SK-N-SH (cell line): ENCODE measurements at regions not wholly inside any gene's neighbourhood (a gene's known extent, or its start where the extent isn't known, plus 50 kb on each side); places are given as distances from the start of the nearest gene placed in this dataset.

Experiments used
- CTCF ChIA-PET: fragments of 300-600, 350-600 bp; formaldehyde crosslinking; extraction: SDS; loops from one replicate; lab custom pipeline; 2021; lab: Yijun Ruan, JAX
- POLR2A ChIA-PET: fragments of 350-600 bp; sonication (Branson Sonifier 250); formaldehyde crosslinking; extraction: SDS; loops from one replicate; lab custom pipeline; 2020; ENCODE audit warnings: antibody characterized with exemption, inconsistent platforms; lab: Yijun Ruan, JAX
- DNase-seq: peaks from one replicate; pipeline ENCODE4 v3.0.0; 2012
- H2AFZ ChIP-seq: fragments of 200-600 bp; sonication (generic); 2 replicates; pipeline ENCODE4 v1.8.1; 2016; ENCODE audit warnings: antibody characterized with exemption, mild to moderate bottlenecking, low read depth
- H3F3A ChIP-seq: fragments of 200-600 bp; sonication (generic); replicated peaks from 2 replicates; pipeline ENCODE3; 2016; ENCODE audit warnings: antibody characterized with exemption, mild to moderate bottlenecking; ENCODE audit not compliant: insufficient read depth
- H3K27ac ChIP-seq, 2 experiments: fragments of 200-500 bp in 1 of 2; fragments of 200-600 bp in 1 of 2; sonication (Bioruptor generic) in 1 of 2; sonication (generic), shearing (Covaris generic) in 1 of 2; 2 replicates each; pipeline versions ENCODE4 v1.5.1 to v1.6.1; 2014 to 2016; ENCODE audit warnings: low read depth in 2 of 2, inconsistent platforms in 1 of 2, low read length in 1 of 2, mild to moderate bottlenecking in 1 of 2, mixed read lengths in 1 of 2
- H3K27me3 ChIP-seq: fragments of 200-600 bp; sonication (generic), shearing (Covaris generic); 2 replicates; pipeline ENCODE4 v1.6.1; 2016; ENCODE audit warnings: mixed run types; ENCODE audit not compliant: insufficient read depth
- H3K36me3 ChIP-seq, 2 experiments: fragments of 200-500 bp in 1 of 2; fragments of 200-600 bp in 1 of 2; sonication (Bioruptor generic) in 1 of 2; sonication (generic) in 1 of 2; replicated peaks in 1 of 2; 2 replicates each; pipeline versions ENCODE3 to v1.5.1; 2014 to 2016; ENCODE audit warnings: low read length in 1 of 2, mild to moderate bottlenecking in 1 of 2; ENCODE audit not compliant: insufficient read depth in 2 of 2, control insufficient read depth in 1 of 2
- H3K4me1 ChIP-seq, 2 experiments: fragments of 200-500 bp in 1 of 2; fragments of 200-600 bp in 1 of 2; sonication (Bioruptor generic) in 1 of 2; sonication (generic), shearing (Covaris generic) in 1 of 2; 2 replicates each; pipeline versions ENCODE4 v1.5.1 to v1.6.1; 2014 to 2016; ENCODE audit warnings: low read depth in 1 of 2, low read length in 1 of 2, mixed run types in 1 of 2; ENCODE audit not compliant: insufficient read depth in 2 of 2, control insufficient read depth in 1 of 2
- H3K4me2 ChIP-seq: fragments of 200-600 bp; sonication (generic), shearing (Covaris generic); 2 replicates; pipeline ENCODE4 v1.6.1; 2017; ENCODE audit warnings: mixed run types
- H3K4me3 ChIP-seq, 2 experiments: fragments of 200-500 bp in 1 of 2; fragments of 200-600 bp in 1 of 2; sonication (Bioruptor generic) in 1 of 2; sonication (generic), shearing (Covaris generic) in 1 of 2; 2 replicates each; pipeline versions ENCODE4 v1.5.1 to v1.8.1; 2014 to 2016; ENCODE audit warnings: low read depth in 2 of 2, inconsistent platforms in 1 of 2, low read length in 1 of 2, mild to moderate bottlenecking in 1 of 2, mixed read lengths in 1 of 2, moderate library complexity in 1 of 2
- H3K79me2 ChIP-seq: fragments of 200-600 bp; sonication (generic); 2 replicates; pipeline ENCODE4 v1.8.1; 2017; ENCODE audit warnings: mild to moderate bottlenecking; ENCODE audit not compliant: insufficient read depth
- H3K9ac ChIP-seq: fragments of 200-600 bp; sonication (generic); 2 replicates; pipeline ENCODE4 v1.6.1; 2017; ENCODE audit warnings: mixed run types
- H3K9me2 ChIP-seq: fragments of 200-600 bp; sonication (generic); 2 replicates; pipeline ENCODE4 v1.6.1; 2017; ENCODE audit warnings: mixed run types
- H3K9me3 ChIP-seq: fragments of 200-600 bp; sonication (generic); 2 replicates; pipeline ENCODE4 v1.6.1; 2017; ENCODE audit warnings: mixed run types, mild to moderate bottlenecking, moderate library complexity
- H4K20me1 ChIP-seq: fragments of 200-600 bp; sonication (generic); 2 replicates; pipeline ENCODE4 v1.6.1; 2017; ENCODE audit warnings: mild to moderate bottlenecking, mixed run types; ENCODE audit not compliant: insufficient read depth
- CHD2 ChIP-seq: fragments of 150-350 bp; IDR thresholded peaks from 2 replicates; pipeline ENCODE4 v1.6.1; 2018; ENCODE audit warnings: low read length; ENCODE audit not compliant: partially characterized antibody
- ELF1 ChIP-seq: IDR thresholded peaks from 2 replicates; pipeline ENCODE4 v1.4.0; 2012
- EP300 ChIP-seq, 2 experiments: IDR thresholded peaks; 2 replicates each; pipeline versions ENCODE4 v1.4.0 to v1.6.1; 2012; ENCODE audit warnings: borderline replicate concordance in 1 of 2, low read depth in 1 of 2, low read length in 1 of 2
- FOXJ3 ChIP-seq: sonication (generic); formaldehyde crosslinking; IDR thresholded peaks from 2 replicates; pipeline ENCODE4 v1.5.1; 2020; ENCODE audit warnings: mild to moderate bottlenecking, missing genetic modification reagents
- FOXM1 ChIP-seq: IDR thresholded peaks from 2 replicates; pipeline ENCODE4 v1.4.0; 2012; ENCODE audit warnings: low read depth, mild to moderate bottlenecking
- GABPA ChIP-seq: IDR thresholded peaks from 2 replicates; pipeline ENCODE4 v1.4.0; 2012; ENCODE audit warnings: low read depth, mild to moderate bottlenecking
- MEF2A ChIP-seq: IDR thresholded peaks from 2 replicates; pipeline ENCODE4 v1.4.0; 2012; ENCODE audit warnings: low read depth, borderline replicate concordance
- NFIC ChIP-seq: IDR thresholded peaks from 2 replicates; pipeline ENCODE4 v1.4.0; 2012; ENCODE audit warnings: borderline replicate concordance
- POLR2AphosphoS5 ChIP-seq: IDR thresholded peaks from 2 replicates; pipeline ENCODE4 v1.6.1; 2012; ENCODE audit warnings: low read depth, low read length
- RAD21 ChIP-seq: IDR thresholded peaks from 2 replicates; pipeline ENCODE4 v1.6.1; 2012; ENCODE audit warnings: mild to moderate bottlenecking, low read length
- TEAD4 ChIP-seq: IDR thresholded peaks from 2 replicates; pipeline ENCODE4 v1.4.0; 2012; ENCODE audit warnings: mild to moderate bottlenecking, borderline replicate concordance; ENCODE audit not compliant: insufficient read depth
- WGBS: methylation state at CpG from one replicate; pipeline ENCODE4 v1.1.6; 2017; ENCODE audit warnings: low lambda C conversion rate; 5-methylcytosine and 5-hydroxymethylcytosine counted together
- TF ChIP-seq, protein P1 (sequence below): IDR thresholded peaks from 2 replicates; pipeline ENCODE4; 2012
- TF ChIP-seq, protein P2 (sequence below): fragments of 200-600 bp; sonication (generic); IDR thresholded peaks from 2 replicates; pipeline ENCODE4 v1.6.1; 2017; ENCODE audit warnings: antibody characterized with exemption, mild to moderate bottlenecking, moderate library complexity
- TF ChIP-seq, protein P3 (sequence below): fragments of 150-350 bp; IDR thresholded peaks from 2 replicates; pipeline ENCODE4 v1.6.1; 2017; ENCODE audit warnings: antibody characterized with exemption, low read length, low read depth, borderline replicate concordance
- TF ChIP-seq, protein P4 (sequence below): IDR thresholded peaks from 2 replicates; pipeline ENCODE4 v1.4.0; 2012; ENCODE audit warnings: low read depth, borderline replicate concordance
- TF ChIP-seq, protein P5 (sequence below): fragments of 150-350 bp; IDR thresholded peaks from 2 replicates; pipeline ENCODE4 v1.6.1; 2016; ENCODE audit warnings: mild to moderate bottlenecking, low read depth, low read length

DNA sequence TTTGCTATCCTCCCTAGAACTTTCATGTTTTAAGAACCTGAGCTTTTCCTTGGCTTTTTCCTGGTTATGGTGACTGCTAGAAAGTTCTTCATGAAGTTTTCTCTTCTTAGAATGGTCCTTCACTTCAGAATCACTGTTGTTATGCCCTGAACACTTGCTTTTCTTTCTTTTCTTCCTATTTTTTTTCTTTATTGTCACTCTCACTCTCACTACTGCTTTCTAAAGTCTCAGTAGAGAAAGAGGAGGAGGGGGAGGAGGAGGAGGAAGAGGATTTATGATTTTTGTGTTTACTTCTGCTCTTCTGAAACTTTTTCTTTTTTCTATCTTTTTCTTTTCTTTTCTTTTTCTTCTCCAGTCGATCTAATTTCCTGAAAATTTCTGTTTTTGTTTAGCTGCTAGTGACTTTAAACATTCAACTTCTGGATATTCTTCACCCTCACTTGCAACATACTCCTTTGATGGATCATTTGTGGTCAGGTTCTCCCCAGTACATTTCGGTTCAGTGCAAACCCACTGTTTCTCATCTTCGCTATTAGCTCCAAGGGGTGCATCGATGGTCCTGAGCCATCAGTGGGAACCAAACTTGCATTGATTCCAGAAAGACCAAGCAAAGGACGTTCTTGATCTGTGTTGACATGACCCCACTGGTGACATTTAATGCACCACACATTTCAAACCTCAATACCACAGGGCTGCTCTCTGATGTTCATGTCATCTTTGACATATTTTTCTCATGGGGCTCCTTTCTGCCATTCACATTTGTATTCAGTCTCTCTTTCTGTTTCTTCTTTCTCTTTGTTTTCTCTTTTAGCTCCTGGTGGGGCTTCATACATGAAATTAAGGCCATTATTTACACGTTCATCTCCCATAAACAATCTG, 81.6 kb upstream of the HAND1 start:
- H3K36me3 ChIP-seq, result no peaks in the 10 kb centered on the region

More for the DNA sequence above, 81.6 kb upstream of the HAND1 start:
- no peaks in the 10 kb centered on the region for H3K9me3 ChIP-seq
- no peaks in the 10 kb centered on the region for H4K20me1 ChIP-seq
- TF ChIP-seq, protein P1, sequence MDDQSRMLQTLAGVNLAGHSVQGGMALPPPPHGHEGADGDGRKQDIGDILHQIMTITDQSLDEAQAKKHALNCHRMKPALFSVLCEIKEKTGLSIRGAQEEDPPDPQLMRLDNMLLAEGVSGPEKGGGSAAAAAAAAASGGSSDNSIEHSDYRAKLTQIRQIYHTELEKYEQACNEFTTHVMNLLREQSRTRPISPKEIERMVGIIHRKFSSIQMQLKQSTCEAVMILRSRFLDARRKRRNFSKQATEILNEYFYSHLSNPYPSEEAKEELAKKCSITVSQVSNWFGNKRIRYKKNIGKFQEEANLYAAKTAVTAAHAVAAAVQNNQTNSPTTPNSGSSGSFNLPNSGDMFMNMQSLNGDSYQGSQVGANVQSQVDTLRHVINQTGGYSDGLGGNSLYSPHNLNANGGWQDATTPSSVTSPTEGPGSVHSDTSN, result no peak
- TF ChIP-seq CHD2 (no peak), ELF1 (no peak), RAD21 (no peak), TEAD4 (no peak), FOXJ3 (no peak), MEF2A (no peak), POLR2AphosphoS5 (no peak), NFIC (no peak), GABPA (no peak), EP300 (IDR thresholded peaks at IDR 0.05; ENCODE audit: borderline replicate concordance in 1 of 2, low read depth in 1 of 2, low read length in 1 of 2) (no peak), FOXM1 (no peak)
- TF ChIP-seq, protein P2, sequence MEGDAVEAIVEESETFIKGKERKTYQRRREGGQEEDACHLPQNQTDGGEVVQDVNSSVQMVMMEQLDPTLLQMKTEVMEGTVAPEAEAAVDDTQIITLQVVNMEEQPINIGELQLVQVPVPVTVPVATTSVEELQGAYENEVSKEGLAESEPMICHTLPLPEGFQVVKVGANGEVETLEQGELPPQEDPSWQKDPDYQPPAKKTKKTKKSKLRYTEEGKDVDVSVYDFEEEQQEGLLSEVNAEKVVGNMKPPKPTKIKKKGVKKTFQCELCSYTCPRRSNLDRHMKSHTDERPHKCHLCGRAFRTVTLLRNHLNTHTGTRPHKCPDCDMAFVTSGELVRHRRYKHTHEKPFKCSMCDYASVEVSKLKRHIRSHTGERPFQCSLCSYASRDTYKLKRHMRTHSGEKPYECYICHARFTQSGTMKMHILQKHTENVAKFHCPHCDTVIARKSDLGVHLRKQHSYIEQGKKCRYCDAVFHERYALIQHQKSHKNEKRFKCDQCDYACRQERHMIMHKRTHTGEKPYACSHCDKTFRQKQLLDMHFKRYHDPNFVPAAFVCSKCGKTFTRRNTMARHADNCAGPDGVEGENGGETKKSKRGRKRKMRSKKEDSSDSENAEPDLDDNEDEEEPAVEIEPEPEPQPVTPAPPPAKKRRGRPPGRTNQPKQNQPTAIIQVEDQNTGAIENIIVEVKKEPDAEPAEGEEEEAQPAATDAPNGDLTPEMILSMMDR, result no peak
- TF ChIP-seq, protein P3, sequence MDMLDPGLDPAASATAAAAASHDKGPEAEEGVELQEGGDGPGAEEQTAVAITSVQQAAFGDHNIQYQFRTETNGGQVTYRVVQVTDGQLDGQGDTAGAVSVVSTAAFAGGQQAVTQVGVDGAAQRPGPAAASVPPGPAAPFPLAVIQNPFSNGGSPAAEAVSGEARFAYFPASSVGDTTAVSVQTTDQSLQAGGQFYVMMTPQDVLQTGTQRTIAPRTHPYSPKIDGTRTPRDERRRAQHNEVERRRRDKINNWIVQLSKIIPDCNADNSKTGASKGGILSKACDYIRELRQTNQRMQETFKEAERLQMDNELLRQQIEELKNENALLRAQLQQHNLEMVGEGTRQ, result no peak
- TF ChIP-seq, protein P4, sequence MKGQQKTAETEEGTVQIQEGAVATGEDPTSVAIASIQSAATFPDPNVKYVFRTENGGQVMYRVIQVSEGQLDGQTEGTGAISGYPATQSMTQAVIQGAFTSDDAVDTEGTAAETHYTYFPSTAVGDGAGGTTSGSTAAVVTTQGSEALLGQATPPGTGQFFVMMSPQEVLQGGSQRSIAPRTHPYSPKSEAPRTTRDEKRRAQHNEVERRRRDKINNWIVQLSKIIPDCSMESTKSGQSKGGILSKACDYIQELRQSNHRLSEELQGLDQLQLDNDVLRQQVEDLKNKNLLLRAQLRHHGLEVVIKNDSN, result no peak
- TF ChIP-seq, protein P5, sequence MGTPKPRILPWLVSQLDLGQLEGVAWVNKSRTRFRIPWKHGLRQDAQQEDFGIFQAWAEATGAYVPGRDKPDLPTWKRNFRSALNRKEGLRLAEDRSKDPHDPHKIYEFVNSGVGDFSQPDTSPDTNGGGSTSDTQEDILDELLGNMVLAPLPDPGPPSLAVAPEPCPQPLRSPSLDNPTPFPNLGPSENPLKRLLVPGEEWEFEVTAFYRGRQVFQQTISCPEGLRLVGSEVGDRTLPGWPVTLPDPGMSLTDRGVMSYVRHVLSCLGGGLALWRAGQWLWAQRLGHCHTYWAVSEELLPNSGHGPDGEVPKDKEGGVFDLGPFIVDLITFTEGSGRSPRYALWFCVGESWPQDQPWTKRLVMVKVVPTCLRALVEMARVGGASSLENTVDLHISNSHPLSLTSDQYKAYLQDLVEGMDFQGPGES, result no peak
- no peak overlapping the region for H3K27ac ChIP-seq
- 66% methylated on average over 6 of the region's 6 CpGs for WGBS
- ChIA-PET POLR2A (no interaction called here), CTCF (interaction anchor here (0.6 to 1.5 kb wide), 6 partner anchors 9 to 973 kb away, joined by 3 to 5 read pairs (median 3); no protein-coding TSS in a partner anchor)
- no peak for DNase-seq
- no peaks in the 10 kb centered on the region for H3K4me1 ChIP-seq
- no peak overlapping the region for H2AFZ ChIP-seq
- H3K4me2 ChIP-seq, result no peak overlapping the region
- H3K79me2 ChIP-seq, result no peaks in the 10 kb centered on the region
- H3K4me3 ChIP-seq, result no peak overlapping the region
- no peaks in the 10 kb centered on the region for H3K9me2 ChIP-seq
- H3F3A ChIP-seq, result no peaks in the 10 kb centered on the region
- H3K27me3 ChIP-seq, result no peaks in the 10 kb centered on the region
- H3K9ac ChIP-seq, result no peak overlapping the region
